ENCODE measurements at regions not wholly inside any gene's neighbourhood (a gene's known extent, or its start where the extent isn't known, plus 50 kb on each side); places are given as distances from the start of the nearest gene placed in this dataset.
A peak's percentile ranks its signal among the peaks of the same experiment; 100 is the strongest.
"Not testable (repeated sequence)": the region's sequence is repeated elsewhere in the genome, so short reads cannot be mapped to it uniquely, and the experiment has no call there.

- DNase-seq: peak; percentile 64
Measured at GRCh38 chr3:175940243-175940642, 1081.1 kb downstream of the NAALADL2 start.

GRCh38 chr3:175937367-175937766, 1078.2 kb downstream of the NAALADL2 start:
- not testable (repeated sequence) for DNase-seq

- no peak for DNase-seq
Measured at GRCh38 chr3:175932586-175932985, 1073.5 kb downstream of the NAALADL2 start.

GRCh38 chr3:175919133-175919532, 1060.0 kb downstream of the NAALADL2 start:
- no peak for DNase-seq

GRCh38 chr3:175916191-175916934, 1057.2 kb downstream of the NAALADL2 start:
- DNase-seq: no peak

- no peak for DNase-seq
Measured at GRCh38 chr3:175914785-175915184, 1055.7 kb downstream of the NAALADL2 start.

- peak; percentile 13 for DNase-seq
Measured at GRCh38 chr3:175913286-175913685, 1054.2 kb downstream of the NAALADL2 start.

GRCh38 chr3:175911937-175912336, 1052.8 kb downstream of the NAALADL2 start:
- no peak for DNase-seq

- DNase-seq: no peak
Measured at GRCh38 chr3:175902226-175902625, 1043.1 kb downstream of the NAALADL2 start.

- peak; percentile 45 for DNase-seq
Measured at GRCh38 chr3:175898194-175898593, 1039.1 kb downstream of the NAALADL2 start.

- no peak for DNase-seq
Measured at GRCh38 chr3:175896655-175897054, 1037.5 kb downstream of the NAALADL2 start.

- no peak for DNase-seq
Measured at GRCh38 chr3:175895731-175896130, 1036.6 kb downstream of the NAALADL2 start.

GRCh38 chr3:175893566-175893965, 1034.4 kb downstream of the NAALADL2 start:
- DNase-seq: no peak

GRCh38 chr3:175890066-175890465, 1030.9 kb downstream of the NAALADL2 start:
- peak; percentile 9 for DNase-seq

GRCh38 chr3:175885231-175885766, 1026.2 kb downstream of the NAALADL2 start:
- DNase-seq: no peak

GRCh38 chr3:175879417-175879816, 1020.3 kb downstream of the NAALADL2 start:
- DNase-seq: no peak

- DNase-seq: no peak
Measured at GRCh38 chr3:175869404-175869803, 1010.3 kb downstream of the NAALADL2 start.

- no peak for DNase-seq
Measured at GRCh38 chr3:175868626-175869025, 1009.5 kb downstream of the NAALADL2 start.

- no peak for DNase-seq
Measured at GRCh38 chr3:175865724-175866123, 1006.6 kb downstream of the NAALADL2 start.

- no peak for DNase-seq
Measured at GRCh38 chr3:175861916-175862315, 1002.8 kb downstream of the NAALADL2 start.
